ENCODE measurements at regions not wholly inside any gene's neighbourhood (a gene's known extent, or its start where the extent isn't known, plus 50 kb on each side); places are given as distances from the start of the nearest gene placed in this dataset.

- Histone ChIP-seq H3K23ac (ENCODE audit: low read depth, low read length) (no peak overlapping the region), H3K79me1 (ENCODE audit: low read depth in 1 of 2, low read length in 2 of 2) (no peaks in the 10 kb centered on the region), H3K4me1 (ENCODE audit: control insufficient read depth, insufficient read depth, low read length) (no peaks in the 10 kb centered on the region), H3K27me3 (ENCODE audit: control insufficient read depth, insufficient read depth, low read length) (no peaks in the 10 kb centered on the region), H2AK9ac (replicated peaks; ENCODE audit: low read depth, low read length, poor library complexity) (no peak overlapping the region), H3K4me2 (ENCODE audit: low read depth, low read length) (peak overlapping the region; percentile 92), H2BK5ac (ENCODE audit: low read depth, low read length, poor library complexity, severe bottlenecking) (no peak overlapping the region), H3K36me3 (ENCODE audit: control insufficient read depth, insufficient read depth, low read length) (no peaks in the 10 kb centered on the region), H3K56ac (ENCODE audit: extremely low read depth, insufficient read depth, low read length) (no peak overlapping the region), H4K91ac (ENCODE audit: insufficient read depth, low read depth, low read length) (no peak overlapping the region), H4K8ac (ENCODE audit: low read depth in 2 of 2, low read length in 2 of 2) (peak overlapping the region in 1 of 2 experiments; percentile 63; a peak in 1 of 4 replicates), H2AK5ac (ENCODE audit: low read depth, low read length) (no peak overlapping the region), H3K4me3 (ENCODE audit: insufficient read depth, low read depth, low read length) (peak overlapping the region; percentile 38), H3K4ac (ENCODE audit: low read depth, low read length) (no peak overlapping the region), H4K20me1 (ENCODE audit: insufficient read depth, low read length) (no peaks in the 10 kb centered on the region), H2AFZ (replicated peaks; ENCODE audit: low read length, poor library complexity) (peak overlapping the region; percentile 80), H2BK120ac (ENCODE audit: low read depth, low read length) (peak overlapping the region; percentile 46; the same call in 1 of the 2 replicates), H3K14ac (replicated peaks; ENCODE audit: low read depth, low read length) (peak overlapping the region; percentile 40; the same call in 1 of the 2 replicates), H3K9me1 (ENCODE audit: insufficient read depth, low read length) (no peaks in the 10 kb centered on the region), H3K9ac (ENCODE audit: low read depth, low read length) (peak overlapping the region; percentile 9; the same call in 1 of the 2 replicates), H3K27ac (ENCODE audit: insufficient read depth, low read length) (no peak overlapping the region), H3K18ac (ENCODE audit: low read depth, low read length) (no peak overlapping the region), H2BK15ac (ENCODE audit: low read depth, low read length) (no peak overlapping the region), H2BK20ac (ENCODE audit: low read depth, low read length) (no peak overlapping the region), H3K9me3 (ENCODE audit: control insufficient read depth, insufficient read depth, low read length) (no peaks in the 10 kb centered on the region), H4K5ac (ENCODE audit: low read depth, low read length) (no peak overlapping the region)
- peak; percentile 95 for ATAC-seq (ENCODE audit: low read depth)
- POLR2A ChIA-PET (ENCODE audit: unreplicated experiment) = no interaction called here
- BruUV-seq (replicated peaks) = no TSS peak
- in situ Hi-C loops (cut with MboI; ENCODE audit: low sequenced_read_pairs) (no loop called here), dilution Hi-C loops (cut with HindIII; ENCODE audit: low sequenced_read_pairs, unreplicated experiment) (no loop called here), intact Hi-C loops (cut with micrococcal nuclease) (loop anchor here (5.0 kb wide), 1 partner anchor 206 kb away; no protein-coding TSS in a partner anchor)
- DNase-seq = peak; percentile 72
- WGBS, 2 experiments (ENCODE audit: extremely low coverage in 2 of 2, insufficient read length in 1 of 2) = 0% methylated on average over 1 of the region's 8 CpGs; no CpG with 5 or more reads in 1 of the 2 experiments
- CTCF ChIA-PET = interaction anchor here (0.6 to 1.1 kb wide), 3 partner anchors 9 to 112 kb away, joined by 3 to 4 read pairs (median 3); no protein-coding TSS in a partner anchor
- TF ChIP-seq CEBPB (IDR thresholded peaks at IDR 0.05; ENCODE audit: low read depth, low read length) (peak; percentile 96), RCOR1 (IDR thresholded peaks at IDR 0.05; ENCODE audit: insufficient replicate concordance, low read length) (no peak), MXI1 (IDR thresholded peaks at IDR 0.05; ENCODE audit: borderline replicate concordance, low read depth, low read length) (no peak), FOS (IDR thresholded peaks at IDR 0.05; ENCODE audit: low read depth, low read length) (no peak), USF2 (IDR thresholded peaks at IDR 0.05; ENCODE audit: low read depth, low read length) (no peak), MAZ (IDR thresholded peaks at IDR 0.05; ENCODE audit: borderline replicate concordance, low read depth, low read length) (no peak), CTCF (conservative IDR thresholded peaks at IDR 0.05; ENCODE audit: low read depth, low read length) (peak; percentile 67), RAD21 (IDR thresholded peaks at IDR 0.05; ENCODE audit: low read length) (peak; percentile 72), SMC3 (IDR thresholded peaks at IDR 0.05; ENCODE audit: low read depth, low read length) (peak; percentile 44), MAFK (IDR thresholded peaks at IDR 0.05; ENCODE audit: low read depth, low read length) (no peak), RFX5 (IDR thresholded peaks at IDR 0.05; ENCODE audit: low read depth, low read length) (no peak), ELK1 (IDR thresholded peaks at IDR 0.05; ENCODE audit: borderline replicate concordance, low read depth, low read length) (no peak), CHD1 (IDR thresholded peaks at IDR 0.05; ENCODE audit: low read depth, low read length) (no peak), BHLHE40 (IDR thresholded peaks at IDR 0.05; ENCODE audit: low read depth, low read length) (peak; percentile 54; the same call in 1 of the 2 replicates)
Observed at GRCh38 chr4:130563185-130563888, 1467.4 kb downstream of the C4orf33 start.

All from IMR-90 (cell line).